ENCODE measurements at regions not wholly inside any gene's neighbourhood (a gene's known extent, or its start where the extent isn't known, plus 50 kb on each side); places are given as distances from the start of the nearest gene placed in this dataset.

DNA sequence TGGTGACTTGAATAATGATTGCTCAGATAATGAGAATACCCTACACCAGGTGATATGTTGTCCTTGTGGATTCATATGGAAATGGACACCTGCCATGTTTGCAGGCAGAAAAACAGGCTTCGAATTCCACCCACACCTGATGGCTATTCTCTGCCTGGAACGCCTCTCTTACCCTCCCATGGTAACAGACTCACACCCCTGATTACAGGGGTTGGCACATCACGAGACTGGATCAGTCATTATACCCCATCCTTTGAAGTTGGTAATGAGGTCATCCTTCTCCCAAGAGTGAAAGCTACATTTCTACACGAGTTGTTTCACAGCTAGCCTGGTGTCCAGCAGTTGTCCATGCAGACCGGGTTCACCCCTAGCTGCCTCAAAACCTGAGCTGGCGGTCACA is 71.4 kb upstream of the MBOAT2 start:
- TF ChIP-seq, protein P1, sequence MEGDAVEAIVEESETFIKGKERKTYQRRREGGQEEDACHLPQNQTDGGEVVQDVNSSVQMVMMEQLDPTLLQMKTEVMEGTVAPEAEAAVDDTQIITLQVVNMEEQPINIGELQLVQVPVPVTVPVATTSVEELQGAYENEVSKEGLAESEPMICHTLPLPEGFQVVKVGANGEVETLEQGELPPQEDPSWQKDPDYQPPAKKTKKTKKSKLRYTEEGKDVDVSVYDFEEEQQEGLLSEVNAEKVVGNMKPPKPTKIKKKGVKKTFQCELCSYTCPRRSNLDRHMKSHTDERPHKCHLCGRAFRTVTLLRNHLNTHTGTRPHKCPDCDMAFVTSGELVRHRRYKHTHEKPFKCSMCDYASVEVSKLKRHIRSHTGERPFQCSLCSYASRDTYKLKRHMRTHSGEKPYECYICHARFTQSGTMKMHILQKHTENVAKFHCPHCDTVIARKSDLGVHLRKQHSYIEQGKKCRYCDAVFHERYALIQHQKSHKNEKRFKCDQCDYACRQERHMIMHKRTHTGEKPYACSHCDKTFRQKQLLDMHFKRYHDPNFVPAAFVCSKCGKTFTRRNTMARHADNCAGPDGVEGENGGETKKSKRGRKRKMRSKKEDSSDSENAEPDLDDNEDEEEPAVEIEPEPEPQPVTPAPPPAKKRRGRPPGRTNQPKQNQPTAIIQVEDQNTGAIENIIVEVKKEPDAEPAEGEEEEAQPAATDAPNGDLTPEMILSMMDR (conservative IDR thresholded peaks at IDR 0.05; ENCODE audit: low read depth, low read length), result no peak
- TF ChIP-seq EZH2 (IDR thresholded peaks at IDR 0.05; ENCODE audit: borderline replicate concordance, low read depth, low read length, poor library complexity, severe bottlenecking), result no peak
